ENCODE measurements at regions not wholly inside any gene's neighbourhood (a gene's known extent, or its start where the extent isn't known, plus 50 kb on each side); places are given as distances from the start of the nearest gene placed in this dataset.

- CTCF ChIA-PET, result no interaction called here
- no peak for TF ChIP-seq CTCF (IDR thresholded peaks at IDR 0.05; ENCODE audit: insufficient read depth, low read length, missing control alignments)
- POLR2A ChIA-PET, result no interaction called here
- no peak overlapping the region for H3K4me3 ChIP-seq (ENCODE audit: low read depth, low read length)
- no peak for DNase-seq (ENCODE audit: low read depth, low spot score)
Measured at GRCh38 chr4:31053451-31053850, 333.3 kb downstream of the PCDH7 start.

GRCh38 chr4:31054295-31054694 lies 334.1 kb downstream of the PCDH7 start:
- H3K4me3 ChIP-seq (ENCODE audit: low read depth, low read length), result no peak overlapping the region
- DNase-seq (ENCODE audit: low read depth, low spot score), result no peak
- CTCF ChIA-PET, result no interaction called here
- POLR2A ChIA-PET, result no interaction called here
- no peak for TF ChIP-seq CTCF (IDR thresholded peaks at IDR 0.05; ENCODE audit: insufficient read depth, low read length, missing control alignments)

- ChIA-PET CTCF (no interaction called here), POLR2A (no interaction called here)
- no peak for TF ChIP-seq CTCF (IDR thresholded peaks at IDR 0.05; ENCODE audit: insufficient read depth, low read length, missing control alignments)
- no peak for DNase-seq (ENCODE audit: low read depth, low spot score)
- no peak overlapping the region for H3K4me3 ChIP-seq (ENCODE audit: low read depth, low read length)
Measured at GRCh38 chr4:31058656-31059055, 338.5 kb downstream of the PCDH7 start.

- DNase-seq (ENCODE audit: low read depth, low spot score), result no peak
- CTCF ChIA-PET, result no interaction called here
- H3K4me3 ChIP-seq (ENCODE audit: low read depth, low read length), result no peak overlapping the region
- no peak for TF ChIP-seq CTCF (IDR thresholded peaks at IDR 0.05; ENCODE audit: insufficient read depth, low read length, missing control alignments)
- POLR2A ChIA-PET, result no interaction called here
Measured at GRCh38 chr4:31059753-31060522, 339.8 kb downstream of the PCDH7 start.

GRCh38 chr4:31065086-31065485 lies 344.9 kb downstream of the PCDH7 start:
- ChIA-PET CTCF (no interaction called here), POLR2A (no interaction called here)
- TF ChIP-seq CTCF (IDR thresholded peaks at IDR 0.05; ENCODE audit: insufficient read depth, low read length, missing control alignments), result no peak
- no peak overlapping the region for H3K4me3 ChIP-seq (ENCODE audit: low read depth, low read length)
- no peak for DNase-seq (ENCODE audit: low read depth, low spot score)

GRCh38 chr4:31068257-31069075 lies 348.3 kb downstream of the PCDH7 start:
- no peak for TF ChIP-seq CTCF (IDR thresholded peaks at IDR 0.05; ENCODE audit: insufficient read depth, low read length, missing control alignments)
- POLR2A ChIA-PET, result no interaction called here
- H3K4me3 ChIP-seq (ENCODE audit: low read depth, low read length), result no peak overlapping the region
- CTCF ChIA-PET, result interaction anchor here (1.0 kb wide), 1 partner anchor 10 kb away, joined by 3 read pairs; no protein-coding TSS in a partner anchor
- DNase-seq (ENCODE audit: low read depth, low spot score), result no peak
